Left hindlimb (tissue), 1 donor: ENCODE measurements at regions not wholly inside any gene's neighbourhood (a gene's known extent, or its start where the extent isn't known, plus 50 kb on each side); places are given as distances from the start of the nearest gene placed in this dataset.

ENCODE experiments used
- DNase-seq: peaks from one replicate; pipeline ENCODE4 v3.0.0-alpha.2; 2018

GRCh38 chr4:18686338-18687037 is 664.9 kb upstream of the LCORL start:
- DNase-seq = no peak

GRCh38 chr4:18684932-18685331 is 663.4 kb upstream of the LCORL start:
- no peak for DNase-seq

GRCh38 chr4:18676526-18676915 is 655.0 kb upstream of the LCORL start:
- DNase-seq = no peak

- DNase-seq = no peak
These were observed 654.3 kb upstream of the LCORL start for GRCh38 chr4:18675586-18676525.

- no peak for DNase-seq
These were observed 648.5 kb upstream of the LCORL start for GRCh38 chr4:18670034-18670433.

GRCh38 chr4:18669390-18669789 is 647.8 kb upstream of the LCORL start:
- DNase-seq = no peak

GRCh38 chr4:18666322-18666721 is 644.8 kb upstream of the LCORL start:
- no peak for DNase-seq

GRCh38 chr4:18664171-18664570 is 642.6 kb upstream of the LCORL start:
- DNase-seq = no peak

GRCh38 chr4:18645351-18645750 is 623.8 kb upstream of the LCORL start:
- no peak for DNase-seq

GRCh38 chr4:18641334-18641733 is 619.8 kb upstream of the LCORL start:
- no peak for DNase-seq

- DNase-seq = no peak
These were observed 616.5 kb upstream of the LCORL start for GRCh38 chr4:18638031-18638430.

GRCh38 chr4:18636001-18636585 is 614.5 kb upstream of the LCORL start:
- no peak for DNase-seq

GRCh38 chr4:18635531-18635930 is 614.0 kb upstream of the LCORL start:
- no peak for DNase-seq

- DNase-seq = no peak
These were observed 610.0 kb upstream of the LCORL start for GRCh38 chr4:18631586-18631985.

GRCh38 chr4:18630218-18631110 is 608.9 kb upstream of the LCORL start:
- DNase-seq = no peak

- DNase-seq = no peak
These were observed 606.0 kb upstream of the LCORL start for GRCh38 chr4:18627447-18628005.

GRCh38 chr4:18626996-18627395 is 605.4 kb upstream of the LCORL start:
- no peak for DNase-seq

GRCh38 chr4:18626366-18626765 is 604.8 kb upstream of the LCORL start:
- no peak for DNase-seq

GRCh38 chr4:18621186-18621585 is 599.6 kb upstream of the LCORL start:
- DNase-seq = no peak

GRCh38 chr4:18616720-18617119 is 595.2 kb upstream of the LCORL start:
- DNase-seq = no peak

GRCh38 chr4:18611026-18611425 is 589.5 kb upstream of the LCORL start:
- DNase-seq = no peak

- DNase-seq = no peak
These were observed 587.5 kb upstream of the LCORL start for GRCh38 chr4:18608908-18609533.
